NCI-H1436 (cell line): ENCODE measurements at regions not wholly inside any gene's neighbourhood (a gene's known extent, or its start where the extent isn't known, plus 50 kb on each side); places are given as distances from the start of the nearest gene placed in this dataset.
"Not testable (repeated sequence)": the region's sequence is repeated elsewhere in the genome, so short reads cannot be mapped to it uniquely, and the experiment has no call there.

Source experiments
- DNase-seq: peaks from one replicate; lab custom pipeline; 2025; lab: John Stamatoyannopoulos, UW

GRCh38 chr7:52355053-52355452 lies 680.4 kb upstream of the POM121L12 start:
- no peak for DNase-seq

GRCh38 chr7:52352013-52352981 lies 683.1 kb upstream of the POM121L12 start:
- no peak for DNase-seq

- no peak for DNase-seq
These were observed 691.4 kb upstream of the POM121L12 start for GRCh38 chr7:52344015-52344414.

- no peak for DNase-seq
These were observed 695.4 kb upstream of the POM121L12 start for GRCh38 chr7:52340067-52340466.

- DNase-seq: not testable (repeated sequence)
These were observed 707.1 kb upstream of the POM121L12 start for GRCh38 chr7:52328328-52328727.

GRCh38 chr7:52325237-52325636 lies 710.2 kb upstream of the POM121L12 start:
- no peak for DNase-seq

GRCh38 chr7:52323202-52323746 lies 712.2 kb upstream of the POM121L12 start:
- DNase-seq: no peak

- no peak for DNase-seq
These were observed 714.8 kb upstream of the POM121L12 start for GRCh38 chr7:52320610-52321009.

GRCh38 chr7:52317921-52318320 lies 717.5 kb upstream of the POM121L12 start:
- DNase-seq: no peak

- DNase-seq: no peak
These were observed 723.5 kb upstream of the POM121L12 start for GRCh38 chr7:52311886-52312285.

- DNase-seq: no peak
These were observed 725.8 kb upstream of the POM121L12 start for GRCh38 chr7:52309631-52310030.

GRCh38 chr7:52302765-52303520 lies 732.5 kb upstream of the POM121L12 start:
- no peak for DNase-seq

- DNase-seq: no peak
These were observed 738.3 kb upstream of the POM121L12 start for GRCh38 chr7:52297128-52297527.

- DNase-seq: no peak
These were observed 740.5 kb upstream of the POM121L12 start for GRCh38 chr7:52294942-52295341.

- DNase-seq: no peak
These were observed 746.2 kb upstream of the POM121L12 start for GRCh38 chr7:52289247-52289646.

GRCh38 chr7:52287698-52288097 lies 747.7 kb upstream of the POM121L12 start:
- DNase-seq: no peak

GRCh38 chr7:52285689-52286088 lies 749.7 kb upstream of the POM121L12 start:
- DNase-seq: no peak

GRCh38 chr7:52283335-52283734 lies 752.1 kb upstream of the POM121L12 start:
- no peak for DNase-seq

GRCh38 chr7:52273685-52274610 lies 761.5 kb upstream of the POM121L12 start:
- DNase-seq: no peak

GRCh38 chr7:52271703-52272102 lies 763.7 kb upstream of the POM121L12 start:
- no peak for DNase-seq

GRCh38 chr7:52270301-52270700 lies 765.1 kb upstream of the POM121L12 start:
- no peak for DNase-seq

GRCh38 chr7:52269669-52270068 lies 765.8 kb upstream of the POM121L12 start:
- no peak for DNase-seq
